ENCODE measurements at regions not wholly inside any gene's neighbourhood (a gene's known extent, or its start where the extent isn't known, plus 50 kb on each side); places are given as distances from the start of the nearest gene placed in this dataset.

DNA sequence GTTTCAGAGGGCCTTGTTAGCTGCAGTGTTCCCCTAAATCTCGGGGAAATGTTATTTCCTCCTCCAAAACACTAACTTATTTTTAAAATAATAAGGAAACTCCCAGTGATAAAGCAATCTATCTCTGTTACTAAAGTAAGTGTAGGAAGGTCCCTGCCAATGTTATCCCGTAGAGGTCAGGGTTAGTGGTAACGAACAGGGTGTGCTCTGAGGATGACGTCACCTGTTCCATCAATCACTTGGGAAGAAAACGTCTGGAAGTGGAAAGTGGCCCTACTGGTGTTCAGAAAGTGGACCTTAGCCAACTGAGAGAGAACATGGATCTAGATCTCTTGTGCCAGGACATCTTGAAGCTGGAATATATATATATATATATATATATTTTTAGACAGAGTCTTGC is 249.5 kb downstream of the BCOR start:
- TF ChIP-seq, protein P1, sequence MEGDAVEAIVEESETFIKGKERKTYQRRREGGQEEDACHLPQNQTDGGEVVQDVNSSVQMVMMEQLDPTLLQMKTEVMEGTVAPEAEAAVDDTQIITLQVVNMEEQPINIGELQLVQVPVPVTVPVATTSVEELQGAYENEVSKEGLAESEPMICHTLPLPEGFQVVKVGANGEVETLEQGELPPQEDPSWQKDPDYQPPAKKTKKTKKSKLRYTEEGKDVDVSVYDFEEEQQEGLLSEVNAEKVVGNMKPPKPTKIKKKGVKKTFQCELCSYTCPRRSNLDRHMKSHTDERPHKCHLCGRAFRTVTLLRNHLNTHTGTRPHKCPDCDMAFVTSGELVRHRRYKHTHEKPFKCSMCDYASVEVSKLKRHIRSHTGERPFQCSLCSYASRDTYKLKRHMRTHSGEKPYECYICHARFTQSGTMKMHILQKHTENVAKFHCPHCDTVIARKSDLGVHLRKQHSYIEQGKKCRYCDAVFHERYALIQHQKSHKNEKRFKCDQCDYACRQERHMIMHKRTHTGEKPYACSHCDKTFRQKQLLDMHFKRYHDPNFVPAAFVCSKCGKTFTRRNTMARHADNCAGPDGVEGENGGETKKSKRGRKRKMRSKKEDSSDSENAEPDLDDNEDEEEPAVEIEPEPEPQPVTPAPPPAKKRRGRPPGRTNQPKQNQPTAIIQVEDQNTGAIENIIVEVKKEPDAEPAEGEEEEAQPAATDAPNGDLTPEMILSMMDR (IDR thresholded peaks at IDR 0.05): no peak
- TF ChIP-seq POLR2A (IDR thresholded peaks at IDR 0.05): no peak
